WI38 (cell line): ENCODE measurements at regions not wholly inside any gene's neighbourhood (a gene's known extent, or its start where the extent isn't known, plus 50 kb on each side); places are given as distances from the start of the nearest gene placed in this dataset.

Experiments
- H3K4me3 ChIP-seq: 2 replicates; pipeline ENCODE4 v1.5.1; 2011; ENCODE audit warnings: low read depth, mild to moderate bottlenecking, control low read depth, low read length
- TF ChIP-seq, protein P1 (sequence below): IDR thresholded peaks from 2 replicates; pipeline ENCODE4 v1.5.1; 2012; ENCODE audit warnings: low read depth, mild to moderate bottlenecking, control low read depth, low read length

DNA sequence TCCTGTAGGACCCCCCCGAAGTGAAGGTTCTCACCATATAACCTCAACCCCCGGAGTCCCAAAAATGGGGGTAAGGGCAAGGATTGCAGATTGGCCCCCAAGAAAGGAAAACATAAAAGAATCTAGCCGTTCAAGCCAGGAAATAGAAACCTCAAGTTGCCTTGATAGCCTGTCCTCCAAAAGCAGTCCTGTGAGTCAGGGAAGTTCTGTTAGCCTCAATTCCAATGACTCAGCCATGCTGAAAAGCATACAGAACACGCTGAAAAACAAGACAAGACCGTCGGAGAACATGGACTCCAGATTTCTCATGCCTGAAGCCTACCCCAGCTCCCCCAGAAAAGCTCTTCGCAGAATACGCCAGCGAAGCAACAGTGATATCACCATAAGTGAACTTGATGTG is 344.2 kb upstream of the RGS6 start:
- no peak overlapping the region for H3K4me3 ChIP-seq
- TF ChIP-seq, protein P1, sequence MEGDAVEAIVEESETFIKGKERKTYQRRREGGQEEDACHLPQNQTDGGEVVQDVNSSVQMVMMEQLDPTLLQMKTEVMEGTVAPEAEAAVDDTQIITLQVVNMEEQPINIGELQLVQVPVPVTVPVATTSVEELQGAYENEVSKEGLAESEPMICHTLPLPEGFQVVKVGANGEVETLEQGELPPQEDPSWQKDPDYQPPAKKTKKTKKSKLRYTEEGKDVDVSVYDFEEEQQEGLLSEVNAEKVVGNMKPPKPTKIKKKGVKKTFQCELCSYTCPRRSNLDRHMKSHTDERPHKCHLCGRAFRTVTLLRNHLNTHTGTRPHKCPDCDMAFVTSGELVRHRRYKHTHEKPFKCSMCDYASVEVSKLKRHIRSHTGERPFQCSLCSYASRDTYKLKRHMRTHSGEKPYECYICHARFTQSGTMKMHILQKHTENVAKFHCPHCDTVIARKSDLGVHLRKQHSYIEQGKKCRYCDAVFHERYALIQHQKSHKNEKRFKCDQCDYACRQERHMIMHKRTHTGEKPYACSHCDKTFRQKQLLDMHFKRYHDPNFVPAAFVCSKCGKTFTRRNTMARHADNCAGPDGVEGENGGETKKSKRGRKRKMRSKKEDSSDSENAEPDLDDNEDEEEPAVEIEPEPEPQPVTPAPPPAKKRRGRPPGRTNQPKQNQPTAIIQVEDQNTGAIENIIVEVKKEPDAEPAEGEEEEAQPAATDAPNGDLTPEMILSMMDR = no peak

DNA sequence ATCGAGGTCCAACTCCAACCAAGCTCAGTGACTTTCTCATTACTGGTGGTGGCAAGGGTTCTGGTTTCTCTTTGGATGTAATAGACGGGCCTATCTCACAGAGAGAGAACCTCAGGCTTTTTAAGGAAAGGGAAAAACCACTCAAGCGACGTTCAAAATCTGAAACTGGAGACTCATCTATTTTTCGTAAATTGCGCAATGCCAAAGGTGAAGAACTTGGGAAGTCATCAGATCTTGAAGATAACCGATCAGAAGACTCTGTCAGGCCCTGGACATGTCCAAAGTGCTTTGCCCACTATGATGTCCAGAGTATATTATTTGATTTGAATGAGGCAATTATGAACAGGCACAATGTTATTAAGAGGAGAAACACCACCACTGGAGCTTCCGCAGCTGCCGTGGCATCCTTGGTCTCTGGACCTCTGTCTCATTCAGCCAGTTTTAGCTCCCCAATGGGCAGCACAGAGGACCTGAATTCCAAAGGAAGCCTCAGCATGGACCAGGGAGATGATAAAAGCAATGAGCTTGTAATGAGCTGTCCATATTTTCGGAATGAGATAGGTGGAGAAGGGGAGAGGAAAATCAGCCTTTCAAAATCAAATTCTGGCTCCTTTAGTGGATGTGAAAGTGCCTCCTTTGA is 343.5 kb upstream of the RGS6 start:
- TF ChIP-seq, protein P1 = no peak
- no peak overlapping the region for H3K4me3 ChIP-seq

DNA sequence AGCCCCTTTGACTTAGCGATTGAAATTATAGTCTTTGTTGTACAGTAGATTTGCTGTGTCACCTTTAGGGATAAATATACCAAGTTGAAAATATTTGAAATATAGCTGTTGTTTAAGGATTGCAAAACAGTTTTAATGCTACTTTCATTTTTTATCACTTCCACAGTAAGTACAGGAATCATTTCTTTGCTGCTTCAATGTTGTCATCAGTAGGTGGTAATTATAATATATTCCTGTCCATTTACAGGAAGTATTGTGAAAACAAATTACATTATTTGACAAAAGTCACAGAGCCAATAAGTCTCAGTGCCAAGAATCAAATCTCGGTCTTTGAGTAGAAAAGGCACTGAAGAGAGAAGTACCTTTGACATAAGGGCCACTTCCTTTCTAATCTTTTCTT is 342.6 kb upstream of the RGS6 start:
- H3K4me3 ChIP-seq = no peak overlapping the region
- TF ChIP-seq, protein P1 = no peak

DNA sequence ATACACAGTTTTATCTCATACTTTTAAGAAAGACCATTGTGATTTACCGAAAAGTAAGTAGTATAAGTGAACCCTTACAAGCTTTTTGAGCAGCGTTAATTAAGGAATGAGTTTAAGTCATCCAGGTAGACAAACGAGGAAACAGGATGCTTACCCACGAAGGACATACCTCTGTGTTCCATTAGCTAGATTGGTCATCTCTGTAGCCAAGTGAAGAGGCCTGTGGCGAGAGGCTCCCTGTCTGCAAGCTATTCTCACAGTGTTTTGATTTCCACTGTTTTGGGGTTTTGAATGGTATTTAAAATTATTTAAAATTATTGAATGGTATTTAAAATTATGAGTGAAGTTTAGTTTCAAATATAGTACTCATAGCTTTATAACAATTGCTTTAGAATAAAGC is 342.1 kb upstream of the RGS6 start:
- no peak overlapping the region for H3K4me3 ChIP-seq
- TF ChIP-seq, protein P1 = no peak

DNA sequence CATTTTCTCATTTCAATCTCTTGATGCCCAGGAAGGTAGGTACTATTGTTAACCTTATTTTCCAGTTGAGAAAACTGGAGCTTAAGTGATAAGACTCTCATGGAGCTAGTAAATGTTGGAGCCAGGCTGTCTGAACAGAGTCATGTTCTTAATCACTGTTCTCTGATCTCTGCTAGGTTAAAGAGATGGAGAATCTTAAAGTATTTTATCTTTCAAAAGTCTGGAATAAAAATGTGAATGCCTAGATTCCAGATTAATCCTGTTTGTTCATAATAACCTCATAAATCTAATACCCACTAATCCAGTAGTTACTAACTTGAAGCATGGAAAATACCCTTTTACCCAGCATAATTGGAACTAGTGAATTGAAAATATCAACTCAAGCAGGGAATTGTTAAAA is 341.0 kb upstream of the RGS6 start:
- TF ChIP-seq, protein P1 = no peak
- no peak overlapping the region for H3K4me3 ChIP-seq

DNA sequence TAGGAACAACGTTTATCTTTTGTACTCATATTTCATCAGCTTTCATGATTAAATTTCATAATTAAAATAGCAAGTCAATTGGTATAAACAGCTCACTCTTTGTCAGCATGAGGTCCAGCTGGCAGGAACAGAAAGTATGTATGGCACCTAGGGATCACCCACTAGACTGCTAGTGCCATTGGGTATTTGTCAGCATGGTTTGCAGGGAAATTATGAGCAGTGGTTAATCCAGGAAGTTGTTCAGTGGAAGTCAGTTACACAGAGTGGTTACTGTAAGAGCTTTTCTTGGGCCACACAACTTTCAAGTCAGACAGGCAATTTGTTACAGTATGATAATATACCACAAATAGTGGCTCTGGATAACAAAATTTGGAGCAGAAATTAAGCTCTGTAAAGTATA is 340.3 kb upstream of the RGS6 start:
- TF ChIP-seq, protein P1 = no peak
- no peak overlapping the region for H3K4me3 ChIP-seq

DNA sequence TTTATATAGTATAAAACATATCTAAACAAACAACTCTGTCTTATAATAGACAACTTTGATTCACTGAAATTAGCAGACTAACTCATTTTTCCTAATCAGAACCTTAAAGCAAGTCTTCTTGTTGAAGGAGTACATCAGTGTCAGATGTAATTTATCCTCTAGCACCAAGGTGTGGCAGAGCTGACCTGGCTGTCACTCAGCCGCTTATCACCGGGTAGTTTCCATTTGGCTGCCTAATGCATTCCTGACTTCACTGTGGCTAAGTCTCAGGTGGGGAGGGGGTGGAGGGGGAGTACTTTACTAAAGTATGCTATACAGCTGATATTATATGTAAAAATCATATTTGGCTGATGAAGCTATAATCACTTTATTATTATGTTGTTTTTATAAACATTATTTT is 339.9 kb upstream of the RGS6 start:
- H3K4me3 ChIP-seq = no peak overlapping the region
- TF ChIP-seq, protein P1 = no peak
